GM23338 (cell line): ENCODE measurements at regions not wholly inside any gene's neighbourhood (a gene's known extent, or its start where the extent isn't known, plus 50 kb on each side); places are given as distances from the start of the nearest gene placed in this dataset.

Source experiments
- ATAC-seq: fragments of 200-7000 bp; cut with Tn5 transposase; 3 replicates; pipeline ENCODE4 v1.9.1; 2020
- DNase-seq: peaks from one replicate; pipeline ENCODE4 v3.0.0-alpha.2; 2015; ENCODE audit warnings: low spot score
- H2AFZ ChIP-seq: fragments of 200-600 bp; sonication (generic); 2 replicates; pipeline ENCODE4 v1.8.0; 2016; ENCODE audit warnings: antibody characterized with exemption, mild to moderate bottlenecking, moderate library complexity
- H3F3A ChIP-seq: fragments of 200-600 bp; sonication (generic); replicated peaks from 2 replicates; pipeline ENCODE4 v1.8.0; 2017; ENCODE audit warnings: antibody characterized with exemption, mixed run types, low read depth
- H3K27ac ChIP-seq: fragments of 200-600 bp; sonication (generic); 2 replicates; pipeline ENCODE4 v1.6.1; 2016; ENCODE audit warnings: low read depth
- H3K27me3 ChIP-seq: fragments of 200-600 bp; sonication (generic); 2 replicates; pipeline ENCODE4 v1.8.0; 2016; ENCODE audit warnings: mild to moderate bottlenecking, mixed run types, moderate library complexity; ENCODE audit not compliant: insufficient read depth
- H3K36me3 ChIP-seq: fragments of 200-600 bp; sonication (generic); 2 replicates; pipeline ENCODE4 v1.8.0; 2016; ENCODE audit warnings: mild to moderate bottlenecking; ENCODE audit not compliant: insufficient read depth
- H3K4me1 ChIP-seq: fragments of 200-600 bp; sonication (generic); 2 replicates; pipeline ENCODE4 v1.8.0; 2016; ENCODE audit warnings: mild to moderate bottlenecking, moderate library complexity; ENCODE audit not compliant: insufficient read depth
- H3K4me2 ChIP-seq: fragments of 200-600 bp; sonication (generic); 2 replicates; pipeline ENCODE4 v1.7.1; 2017; ENCODE audit warnings: mixed run types
- H3K4me3 ChIP-seq: fragments of 200-600 bp; sonication (generic); 2 replicates; pipeline ENCODE4 v1.6.1; 2016; ENCODE audit warnings: mixed run types
- H3K79me2 ChIP-seq: fragments of 200-600 bp; sonication (generic); replicated peaks from 2 replicates; pipeline ENCODE4 v1.8.0; 2017; ENCODE audit warnings: mild to moderate bottlenecking; ENCODE audit not compliant: insufficient read depth
- H3K9me2 ChIP-seq: fragments of 200-600 bp; sonication (generic); 2 replicates; pipeline ENCODE4 v1.8.0; 2017; ENCODE audit not compliant: insufficient read depth
- H4K20me1 ChIP-seq: fragments of 200-600 bp; sonication (generic); replicated peaks from 2 replicates; pipeline ENCODE4 v1.8.0; 2017; ENCODE audit warnings: mild to moderate bottlenecking; ENCODE audit not compliant: insufficient read depth
- H3K27ac Mint-ChIP-seq: 2 replicates; pipeline ENCODE4 v1.8.0; 2020; ENCODE audit warnings: inconsistent platforms, mild to moderate bottlenecking, moderate library complexity, mixed read lengths
- H3K27me3 Mint-ChIP-seq: 3 replicates; pipeline ENCODE4 v1.8.0; 2022; ENCODE audit warnings: low read depth, mild to moderate bottlenecking, moderate library complexity, mixed read lengths, inconsistent platforms; ENCODE audit not compliant: insufficient read depth, poor library complexity
- H3K36me3 Mint-ChIP-seq: 3 replicates; pipeline ENCODE4 v1.8.0; 2021; ENCODE audit warnings: low read depth, mild to moderate bottlenecking, inconsistent platforms, moderate library complexity, mixed read lengths
- H3K4me1 Mint-ChIP-seq: 3 replicates; pipeline ENCODE4 v1.8.0; 2020; ENCODE audit warnings: mild to moderate bottlenecking, inconsistent platforms, mixed read lengths
- H3K4me3 Mint-ChIP-seq: 3 replicates; pipeline ENCODE4 v1.8.0; 2021; ENCODE audit warnings: moderate library complexity, mild to moderate bottlenecking, inconsistent platforms, mixed read lengths
- H3K9me3 Mint-ChIP-seq: 3 replicates; pipeline ENCODE4 v1.8.0; 2020; ENCODE audit warnings: moderate library complexity, mild to moderate bottlenecking, inconsistent platforms, mixed read lengths
- CREB1 ChIP-seq: fragments of 250-450 bp; sonication (Bioruptor Pico); IDR thresholded peaks from 2 replicates; pipeline ENCODE4 v1.5.0; 2020; ENCODE audit warnings: low read depth, mild to moderate bottlenecking, moderate library complexity
- CTCF ChIP-seq, 2 experiments: fragments of 200-600 bp in 1 of 2; sonication (generic) in 1 of 2; conservative IDR thresholded peaks; 2 replicates each; pipeline versions ENCODE4 v1.5.1 to v1.6.1; 2016 to 2017; ENCODE audit warnings: antibody characterized with exemption in 2 of 2, low read depth in 2 of 2, mild to moderate bottlenecking in 2 of 2, moderate library complexity in 1 of 2
- ETS1 ChIP-seq: IDR thresholded peaks from 2 replicates; pipeline ENCODE4 v1.6.1; 2016; ENCODE audit warnings: antibody characterized with exemption
- EZH2 ChIP-seq: fragments of 200-600 bp; sonication (generic); IDR thresholded peaks from one replicate; pipeline ENCODE4 v1.8.0; 2017; ENCODE audit warnings: antibody characterized with exemption, mild to moderate bottlenecking, low read depth; ENCODE audit not compliant: unreplicated experiment
- EZH2phosphoT487 ChIP-seq: fragments of 200-600 bp; sonication (generic); IDR thresholded peaks from one replicate; pipeline ENCODE4 v1.8.1; 2018; ENCODE audit warnings: antibody characterized with exemption; ENCODE audit not compliant: unreplicated experiment
- STAT1 ChIP-seq: IDR thresholded peaks from one replicate; pipeline ENCODE4 v1.6.1; 2016; ENCODE audit warnings: antibody characterized with exemption; ENCODE audit not compliant: unreplicated experiment
- ZNF114 ChIP-seq: fragments of 250-450 bp; sonication (Bioruptor Pico); IDR thresholded peaks from 2 replicates; pipeline ENCODE4 v1.5.0; 2020; ENCODE audit warnings: mild to moderate bottlenecking, moderate library complexity
- ZNF331 ChIP-seq: fragments of 250-450 bp; sonication (Bioruptor Pico); IDR thresholded peaks from 2 replicates; pipeline ENCODE4 v1.5.0; 2020; ENCODE audit warnings: low read depth, mild to moderate bottlenecking, moderate library complexity
- TF ChIP-seq, protein P1 (sequence below): IDR thresholded peaks from one replicate; pipeline ENCODE4 v1.6.1; 2018; ENCODE audit warnings: antibody characterized with exemption; ENCODE audit not compliant: unreplicated experiment

GRCh38 chr13:68056816-68057710, 826.9 kb upstream of the PCDH9 start (continued):
- TF ChIP-seq ZNF331, result no peak
- no peak for TF ChIP-seq STAT1
- TF ChIP-seq, protein P1, sequence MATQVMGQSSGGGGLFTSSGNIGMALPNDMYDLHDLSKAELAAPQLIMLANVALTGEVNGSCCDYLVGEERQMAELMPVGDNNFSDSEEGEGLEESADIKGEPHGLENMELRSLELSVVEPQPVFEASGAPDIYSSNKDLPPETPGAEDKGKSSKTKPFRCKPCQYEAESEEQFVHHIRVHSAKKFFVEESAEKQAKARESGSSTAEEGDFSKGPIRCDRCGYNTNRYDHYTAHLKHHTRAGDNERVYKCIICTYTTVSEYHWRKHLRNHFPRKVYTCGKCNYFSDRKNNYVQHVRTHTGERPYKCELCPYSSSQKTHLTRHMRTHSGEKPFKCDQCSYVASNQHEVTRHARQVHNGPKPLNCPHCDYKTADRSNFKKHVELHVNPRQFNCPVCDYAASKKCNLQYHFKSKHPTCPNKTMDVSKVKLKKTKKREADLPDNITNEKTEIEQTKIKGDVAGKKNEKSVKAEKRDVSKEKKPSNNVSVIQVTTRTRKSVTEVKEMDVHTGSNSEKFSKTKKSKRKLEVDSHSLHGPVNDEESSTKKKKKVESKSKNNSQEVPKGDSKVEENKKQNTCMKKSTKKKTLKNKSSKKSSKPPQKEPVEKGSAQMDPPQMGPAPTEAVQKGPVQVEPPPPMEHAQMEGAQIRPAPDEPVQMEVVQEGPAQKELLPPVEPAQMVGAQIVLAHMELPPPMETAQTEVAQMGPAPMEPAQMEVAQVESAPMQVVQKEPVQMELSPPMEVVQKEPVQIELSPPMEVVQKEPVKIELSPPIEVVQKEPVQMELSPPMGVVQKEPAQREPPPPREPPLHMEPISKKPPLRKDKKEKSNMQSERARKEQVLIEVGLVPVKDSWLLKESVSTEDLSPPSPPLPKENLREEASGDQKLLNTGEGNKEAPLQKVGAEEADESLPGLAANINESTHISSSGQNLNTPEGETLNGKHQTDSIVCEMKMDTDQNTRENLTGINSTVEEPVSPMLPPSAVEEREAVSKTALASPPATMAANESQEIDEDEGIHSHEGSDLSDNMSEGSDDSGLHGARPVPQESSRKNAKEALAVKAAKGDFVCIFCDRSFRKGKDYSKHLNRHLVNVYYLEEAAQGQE, result no peak
- TF ChIP-seq CTCF (conservative IDR thresholded peaks at IDR 0.05; ENCODE audit: low read depth in 2 of 2), result no peak
- TF ChIP-seq EZH2phosphoT487, result no peak
- no peak for TF ChIP-seq EZH2

DNA sequence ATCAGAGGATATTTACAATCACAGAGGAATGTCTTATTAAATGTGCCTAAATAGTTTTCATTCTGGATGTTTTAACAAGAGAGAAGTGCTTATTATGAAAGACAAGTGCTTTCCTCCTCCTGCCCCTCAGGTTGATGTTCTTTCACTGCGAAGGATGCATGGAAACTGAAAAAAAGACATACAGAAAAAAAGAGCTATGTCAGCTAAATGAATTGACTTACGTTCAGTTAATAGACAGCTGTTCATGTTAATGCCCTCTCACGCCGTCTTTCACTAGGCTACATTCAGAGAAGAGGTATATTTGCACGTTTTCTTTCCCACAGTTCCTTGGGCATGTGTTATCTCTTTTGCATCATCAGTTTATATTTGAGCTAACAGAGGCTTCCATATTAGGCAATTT, 821.8 kb upstream of the PCDH9 start:
- DNase-seq (no peak), ATAC-seq (no peak)
- TF ChIP-seq CTCF (conservative IDR thresholded peaks at IDR 0.05; ENCODE audit: low read depth in 2 of 2), result no peak
- TF ChIP-seq ZNF114 (CRISPR knock-in tag), result no peak
- no peak for TF ChIP-seq EZH2phosphoT487
- TF ChIP-seq CREB1, result no peak
- TF ChIP-seq EZH2, result no peak
- TF ChIP-seq STAT1, result no peak
- no peak for TF ChIP-seq ETS1

More for the DNA sequence above, 821.8 kb upstream of the PCDH9 start:
- H3K4me1 ChIP-seq, result no peaks in the 10 kb centered on the region; the same call in 1 of the 2 replicates
- Mint-ChIP-seq H3K9me3 (peaks cover 11% of the 10 kb centered on the region), H3K27ac (no peak overlapping the region), H3K4me1 (peaks cover 5% of the 10 kb centered on the region; the same call in 1 of the 3 replicates), H3K27me3 (no peaks in the 10 kb centered on the region), H3K36me3 (peaks cover 11% of the 10 kb centered on the region; the same call in 2 of the 3 replicates), H3K4me3 (no peak overlapping the region)
- H3K9me2 ChIP-seq, result no peaks in the 10 kb centered on the region
- H3K36me3 ChIP-seq, result 0 out of 2 replicates have a peak, but pooled peaks cover 6% of the 10 kb centered on the region
- no peaks in the 10 kb centered on the region for H4K20me1 ChIP-seq
- H3F3A ChIP-seq, result no peaks in the 10 kb centered on the region
- no peaks in the 10 kb centered on the region for H3K79me2 ChIP-seq
- no peaks in the 10 kb centered on the region for H3K27me3 ChIP-seq
- H3K4me2 ChIP-seq, result no peak overlapping the region
- no peak overlapping the region for H3K4me3 ChIP-seq
- H2AFZ ChIP-seq, result 0 out of 2 replicates have a peak overlapping the region, but pooled peaks have one; percentile 3
- H3K27ac ChIP-seq, result no peak overlapping the region
